Thoracic aorta (tissue), 2 donors: ENCODE measurements at regions not wholly inside any gene's neighbourhood (a gene's known extent, or its start where the extent isn't known, plus 50 kb on each side); places are given as distances from the start of the nearest gene placed in this dataset.
"Not testable (repeated sequence)": the region's sequence is repeated elsewhere in the genome, so short reads cannot be mapped to it uniquely, and the experiment has no call there.

ENCODE experiments used
- ATAC-seq: fragments of 150-250 bp; one replicate; pipeline ENCODE4 v1.8.0; 2017; ENCODE audit warnings: low read depth; ENCODE audit not compliant: insufficient number of reproducible peaks, low FRiP score
- DNase-seq: peaks from one replicate; pipeline ENCODE4 v3.0.0-alpha.2; 2020; ENCODE audit warnings: low spot score
- H3K27ac ChIP-seq, 2 donors: fragments of 200-600 bp; sonication (generic); 1 replicate in 1 of 2; 2 replicates in 1 of 2; pipeline ENCODE4 v1.5.1; 2016; ENCODE audit warnings: mild to moderate bottlenecking in 2 of 2, moderate library complexity in 2 of 2
- H3K27me3 ChIP-seq: fragments of 200-600 bp; sonication (generic); replicated peaks from 2 replicates; pipeline ENCODE4 v1.6.0; 2016; ENCODE audit warnings: mild to moderate bottlenecking; ENCODE audit not compliant: insufficient read depth
- H3K36me3 ChIP-seq: fragments of 200-600 bp; sonication (generic); one replicate; pipeline ENCODE4 v1.5.1; 2016
- H3K4me1 ChIP-seq, 2 donors: fragments of 200-600 bp; sonication (generic); 1 replicate in 1 of 2; 2 replicates in 1 of 2; pipeline versions ENCODE4 v1.5.1 to v1.6.0; 2016; ENCODE audit warnings: low read depth in 2 of 2, mild to moderate bottlenecking in 1 of 2; ENCODE audit not compliant: control insufficient read depth in 1 of 2
- H3K4me3 ChIP-seq: fragments of 200-600 bp; sonication (generic); 2 replicates; pipeline ENCODE4 v1.5.1; 2016; ENCODE audit warnings: mild to moderate bottlenecking
- H3K9me3 ChIP-seq: fragments of 200-600 bp; sonication (generic); 2 replicates; pipeline ENCODE4 v1.5.1; 2016
- TF ChIP-seq, protein P1 (sequence below): fragments of 200-600 bp; sonication (generic); IDR thresholded peaks from one replicate; pipeline ENCODE4 v1.5.1; 2019; ENCODE audit warnings: antibody characterized with exemption

GRCh38 chr10:64201936-64202335 lies 680.7 kb downstream of the REEP3 start:
- ATAC-seq (no peak), DNase-seq (no peak)
- Histone ChIP-seq H3K27ac (no peak overlapping the region), H3K9me3 (no peaks in the 10 kb centered on the region), H3K4me1 (peaks cover 3 to 11% of the 10 kb centered on the region in 2 donors), H3K4me3 (no peak overlapping the region), H3K36me3 (no peaks in the 10 kb centered on the region), H3K27me3 (no peaks in the 10 kb centered on the region)
- TF ChIP-seq, protein P1, sequence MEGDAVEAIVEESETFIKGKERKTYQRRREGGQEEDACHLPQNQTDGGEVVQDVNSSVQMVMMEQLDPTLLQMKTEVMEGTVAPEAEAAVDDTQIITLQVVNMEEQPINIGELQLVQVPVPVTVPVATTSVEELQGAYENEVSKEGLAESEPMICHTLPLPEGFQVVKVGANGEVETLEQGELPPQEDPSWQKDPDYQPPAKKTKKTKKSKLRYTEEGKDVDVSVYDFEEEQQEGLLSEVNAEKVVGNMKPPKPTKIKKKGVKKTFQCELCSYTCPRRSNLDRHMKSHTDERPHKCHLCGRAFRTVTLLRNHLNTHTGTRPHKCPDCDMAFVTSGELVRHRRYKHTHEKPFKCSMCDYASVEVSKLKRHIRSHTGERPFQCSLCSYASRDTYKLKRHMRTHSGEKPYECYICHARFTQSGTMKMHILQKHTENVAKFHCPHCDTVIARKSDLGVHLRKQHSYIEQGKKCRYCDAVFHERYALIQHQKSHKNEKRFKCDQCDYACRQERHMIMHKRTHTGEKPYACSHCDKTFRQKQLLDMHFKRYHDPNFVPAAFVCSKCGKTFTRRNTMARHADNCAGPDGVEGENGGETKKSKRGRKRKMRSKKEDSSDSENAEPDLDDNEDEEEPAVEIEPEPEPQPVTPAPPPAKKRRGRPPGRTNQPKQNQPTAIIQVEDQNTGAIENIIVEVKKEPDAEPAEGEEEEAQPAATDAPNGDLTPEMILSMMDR = no peak

GRCh38 chr10:64204504-64204903 lies 683.3 kb downstream of the REEP3 start:
- peaks cover 6 to 32% of the 10 kb centered on the region in 2 donors for H3K4me1 ChIP-seq
- H3K9me3 ChIP-seq, H3K27me3 ChIP-seq, DNase-seq, ATAC-seq, H3K27ac ChIP-seq, H3K4me3 ChIP-seq, H3K36me3 ChIP-seq: not testable (repeated sequence)

DNA sequence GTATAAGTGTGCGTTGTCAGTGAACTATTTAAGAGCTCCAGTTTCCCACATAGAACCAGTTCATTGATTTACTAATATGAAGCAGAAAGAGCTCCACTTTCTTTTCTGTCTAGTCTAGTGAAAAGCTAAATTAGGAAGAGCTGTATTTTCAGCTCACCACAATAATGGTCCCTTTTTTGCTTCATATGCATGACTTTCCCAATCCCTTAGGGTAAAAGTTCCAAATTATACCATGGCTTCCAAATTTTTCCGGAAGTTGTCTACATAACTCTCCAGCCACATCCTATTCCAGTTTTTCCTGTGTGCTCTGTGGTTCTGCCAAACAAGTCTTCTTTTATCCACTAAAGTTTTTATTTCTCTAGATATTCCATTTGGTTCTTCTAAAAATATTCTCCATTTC lies 685.2 kb downstream of the REEP3 start:
- Histone ChIP-seq H3K36me3 (no peaks in the 10 kb centered on the region), H3K4me1 (peaks cover 6 to 51% of the 10 kb centered on the region in 2 donors), H3K27me3 (no peaks in the 10 kb centered on the region), H3K4me3 (no peak overlapping the region), H3K9me3 (no peaks in the 10 kb centered on the region), H3K27ac (peak overlapping the region; percentile 14 to 31)
- DNase-seq (no peak), ATAC-seq (no peak)
- TF ChIP-seq, protein P1 = no peak

DNA sequence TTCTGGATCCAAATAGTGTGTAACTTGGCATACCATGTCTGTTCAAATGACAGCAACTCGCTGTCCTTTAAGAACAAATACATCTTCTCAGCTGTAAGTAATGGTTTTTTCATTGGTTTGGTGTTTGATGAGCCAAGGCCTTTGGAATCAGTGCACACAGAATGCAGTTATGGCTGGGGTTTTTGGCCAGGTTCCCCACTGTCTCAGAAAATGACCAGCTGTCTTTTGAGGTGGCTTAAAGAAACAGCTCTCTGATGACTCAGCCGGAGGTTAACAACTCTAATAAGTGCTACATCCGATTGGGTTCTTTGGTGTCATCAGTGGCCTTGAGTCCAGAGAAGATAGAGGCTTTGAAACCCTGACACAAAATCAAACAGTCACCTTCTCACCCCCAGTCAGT lies 688.4 kb downstream of the REEP3 start:
- Histone ChIP-seq H3K9me3 (no peaks in the 10 kb centered on the region), H3K4me3 (no peak overlapping the region), H3K4me1 (peaks cover 6 to 60% of the 10 kb centered on the region in 2 donors), H3K27ac (peak overlapping the region; percentile 19 to 43), H3K36me3 (no peaks in the 10 kb centered on the region), H3K27me3 (no peaks in the 10 kb centered on the region)
- TF ChIP-seq, protein P1 = no peak
- DNase-seq (no peak), ATAC-seq (no peak)

GRCh38 chr10:64210211-64210610 lies 689.0 kb downstream of the REEP3 start:
- ATAC-seq (no peak), DNase-seq (no peak)
- H3K9me3 ChIP-seq = no peaks in the 10 kb centered on the region
- H3K4me3 ChIP-seq = no peak overlapping the region
- no peaks in the 10 kb centered on the region for H3K36me3 ChIP-seq
- TF ChIP-seq, protein P1 = no peak
- peaks cover 6 to 60% of the 10 kb centered on the region in 2 donors for H3K4me1 ChIP-seq
- no peaks in the 10 kb centered on the region for H3K27me3 ChIP-seq
- H3K27ac ChIP-seq = peak overlapping the region in 1 of 2 donors; percentile 19

GRCh38 chr10:64211466-64211865 lies 690.3 kb downstream of the REEP3 start:
- H3K4me1 ChIP-seq = peaks cover 3 to 53% of the 10 kb centered on the region in 2 donors
- no peaks in the 10 kb centered on the region for H3K27me3 ChIP-seq
- DNase-seq (no peak), ATAC-seq (no peak)
- H3K27ac ChIP-seq = peak overlapping the region; percentile 43 to 45
- H3K4me3 ChIP-seq = peak overlapping the region; percentile 1
- TF ChIP-seq, protein P1 = no peak
- H3K9me3 ChIP-seq = no peaks in the 10 kb centered on the region
- no peaks in the 10 kb centered on the region for H3K36me3 ChIP-seq
